Left kidney (tissue), 1 donor: ENCODE measurements at regions not wholly inside any gene's neighbourhood (a gene's known extent, or its start where the extent isn't known, plus 50 kb on each side); places are given as distances from the start of the nearest gene placed in this dataset.
"Not testable (repeated sequence)": the region's sequence is repeated elsewhere in the genome, so short reads cannot be mapped to it uniquely, and the experiment has no call there.

Source experiments
- DNase-seq: peaks from one replicate; pipeline ENCODE4 v3.0.0-alpha.2; 2013

DNA sequence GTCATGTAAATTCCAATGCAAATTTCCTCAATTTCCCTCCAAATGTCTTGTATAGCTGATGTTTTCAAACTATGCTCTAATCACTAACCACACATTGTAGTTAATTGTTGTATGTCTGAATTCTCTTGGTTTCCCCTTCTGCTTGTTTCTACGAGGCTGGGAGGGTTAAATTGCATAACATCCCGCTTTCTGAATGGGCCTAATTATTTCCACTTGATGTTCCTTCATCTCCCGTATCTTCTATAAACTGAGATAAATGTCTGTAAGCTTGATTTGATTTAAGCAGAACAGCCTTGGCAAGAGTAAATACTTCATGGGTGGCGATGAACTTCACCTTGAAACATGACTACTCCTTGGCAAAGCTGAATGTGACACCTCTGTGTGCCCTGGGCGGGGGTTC lies 72.2 kb downstream of the SERINC2 start:
- DNase-seq = no peak

DNA sequence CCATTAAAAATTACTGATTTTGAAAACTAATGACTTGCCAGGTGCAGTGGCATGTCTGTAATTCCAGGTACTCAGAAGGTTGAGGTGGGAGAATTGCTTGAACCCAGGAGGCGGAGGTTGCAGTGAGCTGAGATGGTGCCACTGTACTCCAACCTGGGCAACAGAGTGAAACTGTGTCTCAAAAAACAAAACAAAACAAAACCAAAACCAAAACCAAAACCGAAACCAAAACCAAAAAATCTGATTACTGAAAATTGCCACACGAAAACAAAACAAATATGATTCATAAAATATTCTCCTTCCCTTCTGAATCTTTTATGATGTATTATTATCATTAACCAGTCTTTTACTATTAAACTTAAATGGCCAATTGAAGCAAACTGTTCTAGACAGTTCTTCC lies 74.1 kb downstream of the SERINC2 start:
- no peak for DNase-seq

DNA sequence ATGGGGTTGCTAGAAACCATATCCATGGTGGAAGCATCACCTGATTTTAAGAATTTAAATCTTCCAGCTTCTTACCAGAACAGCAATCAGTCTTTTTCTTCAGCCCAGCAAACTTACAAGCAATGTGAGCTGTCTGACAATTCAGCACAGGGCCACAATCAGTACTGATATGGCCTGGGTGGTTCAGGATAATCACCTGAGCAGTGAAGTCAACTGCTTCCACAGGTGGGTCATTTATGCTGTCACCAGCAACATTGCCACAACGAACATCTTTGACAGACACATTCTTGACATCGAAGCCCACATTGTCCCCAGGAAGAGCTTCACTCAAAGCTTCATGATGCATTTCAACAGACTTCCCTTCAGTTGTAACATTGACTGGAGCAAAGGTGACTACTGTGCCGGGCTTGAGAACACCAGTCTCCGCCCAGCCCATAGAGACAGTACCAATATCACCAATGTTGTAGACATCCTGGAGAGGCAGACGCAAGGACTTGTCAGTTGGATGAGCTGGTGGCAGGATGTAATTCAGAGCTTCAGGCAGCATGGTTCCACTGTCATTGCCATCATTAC lies 74.8 kb downstream of the SERINC2 start:
- DNase-seq = no peak

DNA sequence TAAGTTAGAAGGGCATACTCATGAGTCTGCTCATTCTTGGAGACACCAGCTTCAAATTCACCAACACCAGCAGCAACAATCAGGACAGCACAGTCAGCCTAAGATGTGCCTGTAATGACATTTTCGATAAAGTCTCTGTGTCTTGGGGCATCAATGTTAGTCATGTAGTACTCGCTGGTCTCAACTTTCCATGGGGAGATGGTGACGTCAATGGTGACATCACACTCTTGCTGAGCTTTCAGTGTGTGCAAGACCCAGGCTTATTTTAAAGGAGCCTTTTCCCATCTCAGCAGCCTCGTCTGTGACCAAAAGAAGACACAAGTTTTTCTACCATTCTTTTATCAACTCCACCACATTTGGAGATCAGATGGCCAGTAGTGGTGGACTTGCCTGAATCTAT lies 75.5 kb downstream of the SERINC2 start:
- no peak for DNase-seq

DNA sequence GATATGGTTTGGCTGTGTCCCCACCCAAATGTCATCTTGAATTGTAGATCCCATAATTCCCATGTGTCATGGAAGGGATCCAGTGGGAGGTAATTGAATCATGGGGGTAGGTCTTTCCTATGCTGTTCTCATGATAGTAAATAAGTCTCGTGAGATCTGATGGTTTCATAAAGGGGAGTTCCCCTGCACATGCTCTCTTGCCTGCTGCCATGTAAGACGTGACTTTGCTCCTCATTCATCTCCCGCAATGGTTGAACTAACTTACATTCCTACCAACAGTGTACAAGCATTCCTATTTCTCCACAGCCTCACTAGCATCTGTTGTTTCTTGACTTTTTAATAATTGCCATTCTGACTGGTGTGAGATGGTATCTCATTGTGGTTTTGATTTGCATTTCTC lies 76.6 kb downstream of the SERINC2 start:
- not testable (repeated sequence) for DNase-seq

DNA sequence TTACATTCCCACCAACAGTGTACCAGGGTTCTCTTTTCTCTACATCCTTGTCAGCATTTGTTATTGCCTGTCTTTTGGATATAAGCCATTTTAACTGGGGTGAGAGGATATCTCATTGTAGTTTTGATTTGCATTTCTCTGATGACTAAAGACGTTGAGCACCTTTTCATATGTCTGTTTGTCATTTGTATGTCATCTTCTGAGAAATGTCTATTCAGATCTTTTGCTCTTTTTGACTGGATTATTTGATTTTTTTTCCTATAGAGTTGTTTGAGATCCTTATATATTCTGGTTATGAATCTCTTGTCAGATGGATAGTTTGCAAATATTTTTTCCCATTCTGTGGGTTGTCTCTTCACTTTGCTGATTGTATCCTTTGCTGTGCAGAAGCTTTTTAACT lies 77.6 kb downstream of the SERINC2 start:
- not testable (repeated sequence) for DNase-seq

DNA sequence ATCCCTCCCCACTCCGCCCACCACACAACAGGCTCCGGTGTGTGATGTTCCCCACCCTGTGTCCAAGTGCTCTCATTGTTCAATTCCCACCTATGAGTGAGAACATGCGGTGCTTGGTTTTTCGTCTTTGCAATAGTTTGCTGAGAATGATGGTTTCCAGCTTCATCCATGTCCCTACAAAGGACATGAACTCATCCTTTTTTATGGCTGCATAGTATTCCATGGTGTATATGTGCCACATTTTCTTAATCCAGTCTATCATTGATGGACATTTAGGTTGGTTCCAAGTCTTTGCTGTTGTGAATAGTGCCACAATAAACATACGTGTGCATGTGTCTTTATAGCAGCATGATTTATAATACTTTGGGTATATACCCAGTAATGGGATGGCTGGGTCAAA lies 81.0 kb upstream of the TINAGL1 start:
- DNase-seq = not testable (repeated sequence)

DNA sequence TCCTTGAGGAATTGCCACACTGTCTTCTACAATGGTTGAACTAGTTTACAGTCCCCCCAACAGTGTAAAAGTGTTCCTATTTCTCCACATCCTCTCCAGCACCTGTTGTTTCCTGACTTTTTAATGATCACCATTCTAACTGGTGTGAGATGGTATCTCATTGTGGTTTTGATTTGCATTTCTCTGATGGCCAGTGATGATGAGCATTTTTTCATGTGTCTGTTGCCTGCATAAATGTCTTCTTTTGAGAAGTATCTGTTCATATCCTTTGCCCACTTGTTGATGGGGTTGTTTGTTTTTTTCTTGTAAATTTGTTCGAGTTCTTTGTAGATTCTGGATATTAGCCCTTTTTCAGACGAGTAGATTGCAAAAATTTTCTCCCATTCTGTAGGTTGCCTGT lies 80.5 kb upstream of the TINAGL1 start:
- DNase-seq = not testable (repeated sequence)

DNA sequence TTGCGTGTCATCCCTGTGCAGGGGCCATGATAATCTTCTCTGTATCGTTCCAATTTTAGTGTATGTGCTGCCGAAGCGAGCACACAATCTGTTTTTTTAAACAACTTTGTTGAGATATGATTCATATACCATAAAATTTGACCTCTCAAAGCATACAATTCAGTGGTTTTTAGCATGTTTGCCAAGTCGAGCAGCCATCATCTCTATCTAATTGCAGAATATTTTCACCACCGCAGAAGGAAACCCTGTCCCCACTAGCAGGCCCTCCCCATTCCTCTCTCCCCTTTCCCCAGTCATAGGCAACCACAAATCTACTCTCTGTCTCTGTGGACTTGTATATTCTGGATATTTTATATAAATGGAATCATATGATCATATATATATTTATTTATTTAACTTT lies 78.7 kb upstream of the TINAGL1 start:
- no peak for DNase-seq

DNA sequence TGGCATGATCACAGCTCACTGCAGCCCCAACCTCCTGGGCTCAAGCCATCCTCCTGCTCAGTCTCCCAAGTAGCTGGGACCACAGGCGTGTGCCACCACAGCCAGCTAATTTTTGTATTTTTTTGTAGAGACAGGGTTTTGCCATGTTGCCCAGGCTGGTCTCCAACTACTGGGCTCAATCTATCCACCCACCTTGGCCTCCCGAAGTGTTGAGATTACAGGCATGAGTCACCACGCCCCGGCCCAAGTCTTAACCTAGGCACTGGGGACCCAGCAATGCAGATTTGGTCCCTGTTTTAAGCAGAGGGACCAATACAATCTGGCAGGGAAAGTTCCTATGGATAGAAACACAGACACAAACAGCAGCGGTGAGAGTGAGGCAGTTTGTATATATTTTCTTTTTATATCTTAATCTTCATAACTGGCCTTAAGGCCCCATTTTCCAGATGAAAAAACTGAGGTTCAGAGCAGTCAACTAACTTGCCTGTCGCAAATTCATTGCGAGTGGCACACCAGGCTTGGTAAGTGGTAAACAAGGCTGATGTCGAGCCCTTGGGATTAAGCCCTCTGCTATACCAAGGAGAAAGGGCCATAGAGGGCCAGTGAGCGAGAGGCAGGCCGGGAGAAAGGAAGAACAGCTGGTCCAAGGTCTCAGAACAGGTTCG lies 77.8 kb upstream of the TINAGL1 start:
- no peak for DNase-seq

DNA sequence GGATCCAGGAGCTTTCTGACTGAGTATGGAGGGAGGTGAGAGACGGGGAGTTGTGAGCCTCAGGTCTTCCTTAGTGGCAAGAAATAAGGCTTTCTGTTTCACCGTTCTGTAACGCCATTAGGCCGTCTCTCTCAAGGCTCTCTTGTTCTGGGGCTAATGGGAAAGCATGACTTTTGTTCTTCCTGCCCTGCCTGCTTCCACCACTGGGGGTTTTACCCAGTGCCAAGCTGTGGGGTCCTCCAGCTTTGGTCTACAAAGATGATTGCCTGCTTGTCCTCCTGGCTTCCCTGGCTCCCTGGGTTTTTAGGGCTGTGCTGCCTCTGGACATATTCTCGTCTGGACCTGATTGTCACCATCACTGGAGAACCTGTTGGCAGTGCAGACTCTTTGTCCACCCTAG lies 74.8 kb upstream of the TINAGL1 start:
- DNase-seq = no peak

DNA sequence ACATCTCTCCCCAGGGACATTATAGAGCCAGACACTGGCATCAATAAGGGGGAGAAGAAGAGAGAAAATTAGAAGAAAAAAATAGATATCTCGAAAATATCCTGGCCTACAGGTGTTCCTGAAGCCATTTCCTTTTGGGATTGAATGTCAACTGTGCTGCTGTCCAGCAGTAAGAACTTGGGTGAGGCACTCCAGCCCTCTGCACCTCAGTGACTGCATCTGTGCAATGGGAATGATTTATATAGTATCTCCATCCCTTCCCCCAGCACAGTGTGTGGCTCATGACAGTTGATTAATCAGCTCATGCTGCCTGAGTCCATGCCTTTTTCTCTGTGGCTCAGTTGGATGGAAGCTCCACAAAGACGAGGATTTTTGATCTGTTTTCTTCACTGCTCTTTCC lies 74.1 kb upstream of the TINAGL1 start:
- no peak for DNase-seq

DNA sequence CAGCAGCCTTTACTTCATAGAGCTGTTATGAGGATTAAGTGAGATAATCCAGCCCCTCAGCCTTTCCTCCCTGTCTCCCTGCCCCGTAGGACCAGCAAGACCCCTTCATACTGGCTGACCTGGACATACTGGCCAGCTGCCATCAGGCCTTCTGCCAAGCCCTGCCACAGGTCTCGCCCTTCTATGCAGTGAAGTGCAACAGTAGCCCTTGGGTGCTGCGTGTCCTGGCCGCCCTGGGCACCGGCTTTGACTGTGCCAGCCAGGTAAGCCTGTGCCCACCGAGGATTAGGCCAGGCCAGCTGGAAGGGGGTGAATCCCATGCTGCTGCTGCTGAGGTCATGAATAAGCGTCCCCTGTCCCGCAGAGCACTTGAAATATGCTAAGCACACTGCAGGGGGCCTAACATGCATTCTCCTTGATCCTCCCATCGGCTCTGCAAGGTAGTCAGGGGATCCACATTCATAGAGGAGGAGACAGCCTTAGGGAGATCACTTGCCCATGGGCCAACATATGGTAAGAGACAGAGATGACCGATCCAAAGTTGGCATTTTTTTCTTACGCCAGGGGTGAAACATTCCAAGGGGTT lies 73.3 kb upstream of the TINAGL1 start:
- no peak for DNase-seq

DNA sequence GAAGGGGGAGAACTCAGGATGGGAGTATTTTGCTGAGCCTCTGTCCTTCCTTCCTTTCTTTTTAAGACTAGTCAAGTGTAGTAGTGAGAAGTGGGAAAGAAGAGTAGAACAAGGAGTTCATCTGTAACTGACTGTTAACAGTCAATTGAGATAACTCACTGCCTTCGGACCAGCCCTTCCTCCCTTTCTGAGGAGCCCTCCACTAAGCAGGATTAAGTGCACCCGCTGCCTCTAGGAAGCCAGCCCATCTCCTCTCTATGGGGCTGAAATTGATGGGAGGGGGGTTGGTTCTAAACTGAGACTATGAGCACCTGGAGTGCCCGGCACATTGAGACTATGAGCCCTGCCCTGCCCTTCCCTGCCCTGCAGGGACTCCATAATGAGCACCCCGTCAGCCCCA lies 72.7 kb upstream of the TINAGL1 start:
- DNase-seq = no peak

DNA sequence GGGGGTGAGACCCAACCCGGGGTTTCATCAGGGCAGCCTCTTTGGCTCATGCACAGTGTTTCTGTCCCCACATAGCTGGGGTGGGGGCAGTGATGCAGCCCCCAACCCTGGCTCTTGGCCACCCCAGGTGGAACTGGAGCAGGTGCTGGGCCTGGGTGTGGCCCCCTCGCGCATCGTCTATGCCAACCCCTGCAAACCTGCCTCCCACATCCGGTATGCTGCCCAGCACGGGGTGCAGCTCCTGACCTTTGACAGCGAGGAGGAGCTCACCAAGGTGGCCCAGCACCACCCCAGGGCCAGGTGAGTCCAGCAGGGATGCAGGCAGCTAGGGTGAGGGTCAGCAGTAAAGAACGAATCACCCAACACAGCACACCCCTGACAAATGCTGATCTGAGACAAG lies 72.3 kb upstream of the TINAGL1 start:
- DNase-seq = no peak

DNA sequence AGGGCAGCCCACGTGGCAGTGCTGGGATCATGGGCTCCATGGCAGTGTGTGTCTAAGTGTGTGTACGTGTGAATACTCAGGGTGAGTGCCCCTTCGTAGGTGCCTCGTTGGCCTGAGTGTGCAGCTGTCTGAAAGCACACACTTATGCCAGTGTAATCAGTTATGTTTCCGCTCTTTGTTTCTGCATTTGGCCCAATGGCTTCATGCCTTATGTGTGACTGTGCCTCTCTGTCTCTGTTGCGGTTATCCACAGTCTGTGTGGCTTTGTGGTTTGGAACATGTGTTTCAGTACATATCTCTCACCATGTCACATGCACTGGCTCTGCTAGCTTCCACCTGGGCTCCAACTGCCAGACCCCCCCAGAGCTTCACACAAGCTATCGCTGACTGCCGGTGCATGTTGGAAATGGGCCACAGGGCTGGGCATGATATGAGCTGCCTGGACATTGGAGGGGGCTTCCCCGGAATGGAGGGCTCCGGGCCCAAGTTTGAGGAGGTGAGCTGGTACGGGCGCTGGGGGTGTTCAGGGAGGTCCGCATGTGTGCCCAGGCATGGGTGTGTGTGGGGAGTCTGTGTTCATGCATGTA lies 70.3 kb upstream of the TINAGL1 start:
- no peak for DNase-seq

DNA sequence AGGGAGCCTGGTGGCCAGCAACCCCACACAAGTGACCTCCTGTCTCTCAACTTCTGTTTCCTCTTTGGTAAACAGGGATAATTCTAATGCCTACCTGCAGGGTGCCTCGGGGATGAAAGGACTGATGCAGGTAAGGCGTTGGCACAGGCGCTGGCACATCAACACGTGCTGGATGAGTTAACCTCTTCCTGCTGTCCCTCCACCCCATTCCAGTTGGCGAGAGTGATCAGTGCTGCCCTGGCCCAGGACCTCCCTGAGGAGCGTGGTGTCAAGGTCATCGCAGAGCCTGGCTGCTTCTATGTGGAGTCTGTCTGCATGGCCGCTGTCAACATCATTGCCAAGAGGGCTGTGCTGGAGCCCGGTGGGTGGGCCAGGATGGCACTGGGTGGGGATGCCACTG lies 69.1 kb upstream of the TINAGL1 start:
- DNase-seq = no peak

DNA sequence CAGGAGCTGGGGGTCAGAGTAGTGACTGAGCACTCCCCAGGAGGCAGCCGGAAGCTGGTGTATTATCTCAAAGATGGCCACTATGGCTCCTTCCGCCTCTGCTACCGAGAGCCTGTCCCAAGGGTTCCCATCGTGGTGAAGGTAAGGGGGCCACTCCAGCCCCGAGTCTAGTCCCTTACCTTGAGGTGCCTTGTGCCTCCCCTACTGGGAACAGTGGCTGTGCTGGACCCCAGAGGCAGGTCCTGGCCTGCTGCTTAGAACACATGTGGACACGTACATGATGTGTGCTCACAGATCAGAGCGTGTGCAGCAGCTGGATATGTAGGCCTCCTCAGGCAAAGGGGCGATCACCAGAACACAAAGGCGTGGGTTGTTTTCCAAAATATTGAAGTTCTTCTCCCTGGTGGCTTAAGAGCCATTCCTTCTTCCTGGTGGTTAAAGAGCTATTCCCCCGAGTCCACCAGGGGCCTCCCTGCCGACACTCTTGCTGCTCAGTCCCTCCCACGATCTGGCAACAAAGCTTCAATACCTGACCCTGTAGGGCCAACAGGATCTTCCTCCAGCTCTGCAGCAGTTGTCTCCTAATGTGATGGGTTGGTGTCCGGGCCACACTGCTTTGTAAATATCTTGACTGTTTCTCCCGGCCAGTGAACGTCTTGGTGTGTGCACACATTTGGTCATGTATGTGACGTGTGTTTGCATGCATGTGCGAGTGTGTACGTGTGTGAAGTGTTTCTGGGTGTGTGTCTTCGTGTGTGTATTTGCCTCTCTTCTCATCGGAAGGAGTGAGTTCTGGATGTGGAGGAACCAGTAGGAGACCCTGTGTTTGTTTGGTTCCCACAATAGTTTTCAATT lies 68.4 kb upstream of the TINAGL1 start:
- DNase-seq = no peak

DNA sequence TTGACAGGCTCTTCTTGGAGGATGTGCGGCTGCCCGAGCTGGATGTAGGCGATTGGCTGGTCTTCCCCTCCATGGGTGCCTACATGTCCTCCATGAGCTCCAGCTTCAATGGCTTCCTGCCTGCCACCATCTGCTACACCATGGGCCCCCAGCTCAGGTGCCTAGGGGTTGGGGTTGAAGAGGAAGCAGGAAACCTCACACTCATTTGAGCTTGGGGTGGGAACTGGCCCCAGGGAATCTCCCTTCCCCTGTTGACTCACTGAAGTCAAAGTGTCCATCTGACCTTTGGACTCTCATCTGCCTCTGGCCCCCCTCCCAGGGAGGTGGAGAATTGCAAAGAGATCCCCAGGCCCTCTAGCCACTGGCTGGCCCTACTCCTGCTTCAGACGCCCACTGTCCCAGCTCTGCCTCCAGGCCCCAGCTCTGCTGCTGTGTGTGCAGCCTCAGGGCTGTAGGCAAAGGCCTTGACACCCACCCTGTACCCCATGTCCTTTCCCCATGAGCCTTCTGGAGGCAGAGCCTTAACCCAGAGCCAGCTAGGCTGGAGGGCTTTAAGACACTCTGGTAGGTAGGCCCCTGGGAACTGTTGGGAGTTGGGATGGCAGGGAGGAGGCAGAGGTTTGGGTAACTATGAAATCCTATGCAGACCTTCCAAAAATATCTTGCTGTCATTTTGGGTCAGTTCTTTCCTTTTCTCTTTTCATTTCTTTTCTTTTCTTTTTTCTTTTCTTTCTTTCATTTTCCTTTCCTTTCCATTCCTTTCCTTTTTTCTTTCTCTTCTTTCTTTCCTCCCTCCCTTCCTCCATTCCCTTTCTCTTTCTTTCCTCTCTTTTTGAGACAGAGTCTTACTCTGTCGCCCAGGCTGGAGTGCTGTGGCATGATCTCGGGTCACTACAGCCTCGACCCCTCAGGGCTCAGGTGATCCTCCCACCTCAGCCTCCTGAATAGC lies 66.9 kb upstream of the TINAGL1 start:
- DNase-seq = no peak

DNA sequence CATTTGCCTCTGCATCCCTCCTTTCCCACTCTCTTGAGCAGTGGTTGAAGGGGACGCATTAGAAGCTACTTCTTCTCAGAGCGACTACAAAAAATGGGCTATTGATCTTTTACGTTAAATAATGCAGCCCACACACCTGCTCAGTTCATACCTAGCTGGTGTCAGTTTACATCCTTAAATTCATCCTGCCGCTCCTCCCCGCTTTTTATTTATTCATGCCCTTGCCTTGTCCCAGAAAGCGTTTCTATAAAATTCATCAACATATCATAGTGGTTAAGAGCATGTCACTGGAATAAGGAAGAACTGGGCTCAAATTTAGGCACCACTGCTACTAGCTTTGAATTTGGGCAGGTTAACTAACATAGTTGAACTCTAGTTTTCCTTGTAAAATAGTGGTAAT lies 66.0 kb upstream of the TINAGL1 start:
- DNase-seq = no peak
